GM18502 (cell line): ENCODE measurements at regions not wholly inside any gene's neighbourhood (a gene's known extent, or its start where the extent isn't known, plus 50 kb on each side); places are given as distances from the start of the nearest gene placed in this dataset.
"Not testable (repeated sequence)": the region's sequence is repeated elsewhere in the genome, so short reads cannot be mapped to it uniquely, and the experiment has no call there.

Experiments
- ATAC-seq: cut with Tn5 transposase; IDR thresholded peaks from one replicate; pipeline ENCODE4 v1.9.1; 2021; ENCODE audit warnings: mild to moderate bottlenecking; ENCODE audit not compliant: unreplicated experiment, poor library complexity

DNA sequence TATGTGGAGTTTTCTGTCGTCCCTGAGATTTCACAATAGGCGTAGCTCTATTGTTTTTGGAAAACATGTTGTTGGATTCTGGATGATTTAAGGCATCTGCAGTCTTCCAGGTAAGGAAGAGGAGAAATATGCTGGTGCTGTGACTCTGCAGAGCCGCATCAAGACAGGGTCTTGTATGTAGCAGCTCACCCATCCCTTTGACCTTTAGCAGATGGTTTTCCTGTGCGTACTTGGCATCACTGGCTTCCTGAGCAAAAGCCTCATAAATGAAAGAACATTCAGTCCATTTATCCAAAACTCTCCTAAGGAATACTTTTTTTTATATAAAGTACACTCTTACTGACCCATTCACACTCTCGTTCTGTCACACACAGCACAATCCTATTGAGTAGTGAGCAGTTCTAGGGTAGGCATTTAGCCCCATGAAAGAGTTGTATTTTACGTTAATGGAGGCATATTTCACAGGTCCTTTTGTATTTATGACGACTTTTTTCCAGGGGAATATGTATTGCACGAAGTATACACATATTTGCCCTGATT lies 443.9 kb downstream of the STK39 start:
- no peak for ATAC-seq

DNA sequence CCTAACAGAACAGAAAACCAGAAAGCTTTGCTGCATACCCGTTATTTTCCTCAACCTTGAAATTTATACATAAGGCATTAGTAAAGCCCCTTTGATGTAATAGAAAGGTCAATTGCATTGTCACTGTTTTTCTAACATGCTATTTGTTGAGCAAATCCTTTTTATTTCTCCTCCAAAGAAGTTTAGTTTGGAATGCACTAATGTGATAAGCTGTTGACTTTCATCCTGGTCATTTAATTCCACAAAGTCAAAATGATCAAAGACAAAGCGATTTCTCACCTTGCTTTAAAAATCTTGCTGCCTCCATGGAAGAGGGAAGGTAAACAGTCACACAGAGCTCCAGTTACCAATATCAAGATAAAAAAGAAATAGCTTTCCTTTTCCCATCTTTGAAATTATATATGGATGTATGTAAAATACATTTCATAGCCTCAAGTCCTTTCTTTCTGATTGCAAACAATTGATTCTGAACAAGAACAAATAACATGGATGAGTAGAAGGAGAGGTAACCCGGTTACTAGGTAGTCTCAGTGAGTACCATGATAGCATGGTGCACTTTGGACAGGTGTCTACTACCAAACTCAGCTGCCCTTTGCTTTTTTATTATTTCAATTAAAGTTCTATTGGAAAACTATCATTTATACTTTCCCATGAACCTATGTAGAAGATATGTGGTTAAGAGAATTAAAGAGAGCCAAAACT lies 452.7 kb downstream of the STK39 start:
- ATAC-seq, result no peak

DNA sequence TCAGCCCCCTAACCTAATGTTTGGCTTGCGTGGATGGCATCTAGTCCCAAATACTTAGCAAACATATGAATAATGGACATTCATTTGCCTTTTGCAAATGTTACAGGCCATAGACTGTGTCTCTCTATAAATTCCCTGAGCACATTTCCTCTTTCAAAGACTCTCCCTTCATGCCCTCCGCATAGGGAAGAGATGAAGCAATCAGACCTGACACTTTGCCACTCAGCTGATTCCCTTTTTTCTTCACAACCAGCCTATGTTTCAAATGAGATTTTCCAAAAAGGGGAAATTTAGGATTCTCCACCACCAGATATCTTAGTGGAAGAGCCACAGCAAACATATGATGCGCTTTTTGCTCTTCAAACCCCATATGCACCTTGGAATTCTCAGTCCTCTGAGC lies 453.7 kb downstream of the STK39 start:
- ATAC-seq, result no peak

DNA sequence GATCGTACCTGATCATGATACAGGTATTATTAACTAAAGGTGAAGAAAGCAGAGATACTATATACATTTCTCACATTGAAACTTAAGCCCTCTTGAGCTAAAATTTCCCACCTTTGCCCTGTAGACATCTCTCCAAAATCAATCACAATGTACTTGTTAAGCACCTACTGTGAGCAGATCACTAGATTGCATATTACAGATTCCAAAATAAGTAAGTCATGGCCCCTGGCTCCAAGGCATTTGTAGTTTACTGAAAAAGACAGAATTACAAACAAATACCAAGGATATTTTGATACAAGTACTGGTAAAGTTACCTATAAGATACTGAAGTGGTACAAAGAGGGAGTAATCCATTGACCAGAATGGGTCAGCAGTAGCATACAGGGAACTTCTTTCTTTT lies 455.3 kb downstream of the STK39 start:
- ATAC-seq, result no peak

DNA sequence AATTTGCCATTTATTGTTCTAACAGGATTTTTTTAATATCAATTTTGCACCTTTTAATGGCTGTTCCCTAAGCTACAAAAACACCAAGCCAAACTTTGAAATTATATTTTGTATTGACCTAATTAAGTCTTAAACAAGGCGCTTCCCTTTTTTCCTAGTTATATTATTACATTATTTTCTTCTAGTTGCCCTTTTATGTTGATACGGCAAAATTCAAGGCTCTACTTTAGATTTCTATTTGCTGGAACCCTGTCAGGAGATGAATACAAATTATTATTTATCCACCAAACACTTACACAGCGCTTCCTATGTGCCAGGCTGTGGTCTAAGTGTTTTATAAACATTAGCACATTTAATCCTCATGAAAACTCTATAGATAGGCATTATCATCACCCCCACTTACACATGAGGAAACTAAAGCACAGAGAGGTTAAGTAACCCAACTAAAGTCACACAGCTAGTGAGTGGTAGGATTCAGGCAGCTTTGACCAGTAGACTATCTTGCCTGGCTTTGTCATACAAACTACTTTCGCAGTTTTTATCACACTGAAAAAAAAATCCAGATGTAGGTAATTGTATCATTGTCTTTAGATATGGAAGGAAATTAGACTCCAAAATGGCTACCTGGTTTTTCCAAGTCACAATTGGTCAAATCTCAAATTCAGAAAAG lies 456.5 kb downstream of the STK39 start:
- no peak for ATAC-seq

- ATAC-seq, result no peak
These were observed 457.2 kb downstream of the STK39 start for GRCh38 chr2:167790189-167790588.

- ATAC-seq, result no peak
These were observed 459.8 kb downstream of the STK39 start for GRCh38 chr2:167787562-167787961.

DNA sequence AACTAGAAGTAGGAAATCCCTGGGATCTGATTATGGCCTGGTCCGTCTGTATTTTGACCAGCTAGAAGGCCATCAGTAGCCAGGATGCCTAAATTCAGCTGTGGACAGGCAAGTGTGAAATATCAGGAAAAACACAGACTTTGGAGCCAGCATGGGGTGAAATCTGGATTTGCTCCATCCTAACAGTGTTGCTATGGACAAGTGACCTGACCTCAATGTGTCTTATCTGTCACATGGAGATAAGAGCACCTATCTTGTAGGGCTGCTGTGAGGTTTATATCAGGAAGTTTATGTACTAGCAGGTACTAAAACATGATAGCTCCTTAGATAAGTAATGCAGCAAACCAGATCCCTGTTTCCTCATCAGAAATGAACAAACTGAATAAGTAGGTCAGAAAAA lies 460.4 kb downstream of the STK39 start:
- no peak for ATAC-seq

DNA sequence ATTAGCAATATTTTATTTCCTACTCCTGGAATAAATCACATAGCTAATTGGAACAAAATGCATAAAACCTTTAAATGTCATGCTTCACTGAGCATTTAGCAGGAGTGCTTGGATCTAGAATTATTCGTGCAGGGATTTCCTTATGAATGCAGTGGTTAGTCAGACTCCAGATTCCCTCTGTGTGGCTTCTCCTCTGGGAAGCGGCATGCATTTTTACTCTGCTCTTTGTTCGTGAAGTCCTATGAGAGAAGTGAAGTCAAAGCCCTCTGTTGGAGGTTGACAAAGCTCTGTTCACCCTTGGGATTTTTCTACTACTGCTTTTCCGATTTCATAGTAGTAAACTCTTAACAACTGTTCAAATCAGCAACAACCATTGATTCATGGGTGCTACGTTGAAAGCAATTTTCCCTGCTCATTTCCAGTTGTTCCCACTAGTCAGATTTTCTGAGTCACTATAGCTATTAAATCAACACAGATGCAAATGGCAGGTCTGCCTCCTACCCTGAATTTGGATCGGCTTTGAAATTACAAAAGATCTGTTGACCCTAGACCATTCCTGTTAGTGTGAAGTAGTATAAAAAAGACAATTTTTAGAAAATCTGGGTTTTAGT lies 461.7 kb downstream of the STK39 start:
- ATAC-seq, result no peak

DNA sequence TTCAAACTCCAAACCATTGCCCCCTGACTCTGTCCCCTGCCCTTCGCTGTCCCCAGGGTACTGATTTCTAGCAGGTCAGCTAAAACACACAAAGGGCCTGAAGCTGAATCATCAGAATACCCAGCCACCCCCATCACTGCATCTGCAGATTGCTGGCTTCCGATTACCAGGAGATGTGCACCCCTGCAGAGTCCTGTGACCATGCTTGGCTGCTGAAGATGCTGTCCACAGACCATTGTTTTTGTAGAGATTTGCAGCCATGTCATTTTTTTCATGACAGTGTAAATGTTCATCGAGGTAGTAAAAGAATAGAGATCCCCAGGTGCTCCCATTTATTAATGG lies 463.3 kb downstream of the STK39 start:
- ATAC-seq, result no peak

- no peak for ATAC-seq
These were observed 463.9 kb downstream of the STK39 start for GRCh38 chr2:167783261-167784083.

DNA sequence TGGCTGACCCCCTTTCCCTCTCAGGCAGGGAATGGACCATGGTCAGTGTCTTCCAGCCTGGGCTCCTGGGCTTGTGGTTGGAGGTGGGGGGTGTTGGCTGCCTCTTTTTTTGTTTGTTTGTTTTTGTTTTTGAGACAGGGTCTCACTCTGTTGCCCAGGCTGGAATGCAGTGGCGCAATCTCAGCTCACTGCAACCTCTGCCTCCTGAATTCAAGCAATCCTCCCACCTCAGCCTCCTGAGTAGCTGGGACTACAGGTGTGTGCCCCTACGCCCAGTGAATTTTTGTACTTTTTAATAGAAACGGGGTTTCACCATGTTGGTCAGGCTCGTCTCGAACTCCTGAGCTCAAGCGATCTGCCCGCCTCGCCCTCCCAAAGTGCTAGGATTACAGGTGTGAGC lies 465.8 kb downstream of the STK39 start:
- ATAC-seq, result not testable (repeated sequence)

- no peak for ATAC-seq
These were observed 471.0 kb downstream of the STK39 start for GRCh38 chr2:167776359-167776758.

GRCh38 chr2:167771628-167772027 lies 475.8 kb downstream of the STK39 start:
- no peak for ATAC-seq

- ATAC-seq, result no peak
These were observed 478.4 kb downstream of the STK39 start for GRCh38 chr2:167769020-167769419.

DNA sequence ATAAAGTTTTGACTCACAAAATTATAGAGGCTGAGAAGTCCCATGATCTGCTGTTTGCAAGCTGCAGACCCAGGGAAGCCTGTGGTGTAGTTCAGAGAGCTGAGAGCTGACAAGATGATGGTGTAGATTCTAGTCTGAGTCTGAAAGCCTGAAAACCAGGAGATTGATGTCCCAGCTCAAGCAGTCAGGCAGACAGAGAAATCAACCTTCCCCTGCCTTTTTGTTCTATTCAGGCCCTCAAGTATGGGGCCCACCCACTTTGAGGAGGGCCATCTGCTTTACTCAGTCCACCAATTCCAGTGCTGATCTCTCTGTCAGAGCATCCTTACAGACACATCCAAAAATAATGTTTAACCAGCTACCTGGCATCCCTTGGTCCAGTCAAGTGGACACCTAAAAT lies 479.6 kb downstream of the STK39 start:
- no peak for ATAC-seq

GRCh38 chr2:167764772-167765341 lies 482.5 kb downstream of the STK39 start:
- ATAC-seq, result no peak

GRCh38 chr2:167761465-167762136 lies 485.8 kb downstream of the STK39 start:
- ATAC-seq, result no peak

DNA sequence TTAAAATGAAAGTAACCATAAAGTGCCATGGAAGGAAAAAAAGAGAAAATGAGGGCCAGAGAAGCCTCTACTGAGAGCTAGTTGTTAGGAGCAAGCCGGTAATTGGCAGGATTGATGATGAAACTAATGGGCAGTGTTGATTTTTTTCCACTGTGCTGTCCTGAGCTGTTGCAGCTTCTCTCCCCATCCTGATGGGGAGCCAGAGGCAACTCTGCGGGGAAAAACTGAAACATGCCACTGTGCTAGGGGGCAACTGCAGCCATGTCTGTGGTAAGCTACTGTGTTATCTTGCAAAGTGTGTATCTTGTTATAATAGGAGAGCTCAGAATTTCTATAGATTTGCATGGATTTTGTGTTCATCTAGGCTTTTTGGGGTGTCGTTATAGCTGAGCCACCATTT lies 487.9 kb downstream of the STK39 start:
- ATAC-seq, result no peak

DNA sequence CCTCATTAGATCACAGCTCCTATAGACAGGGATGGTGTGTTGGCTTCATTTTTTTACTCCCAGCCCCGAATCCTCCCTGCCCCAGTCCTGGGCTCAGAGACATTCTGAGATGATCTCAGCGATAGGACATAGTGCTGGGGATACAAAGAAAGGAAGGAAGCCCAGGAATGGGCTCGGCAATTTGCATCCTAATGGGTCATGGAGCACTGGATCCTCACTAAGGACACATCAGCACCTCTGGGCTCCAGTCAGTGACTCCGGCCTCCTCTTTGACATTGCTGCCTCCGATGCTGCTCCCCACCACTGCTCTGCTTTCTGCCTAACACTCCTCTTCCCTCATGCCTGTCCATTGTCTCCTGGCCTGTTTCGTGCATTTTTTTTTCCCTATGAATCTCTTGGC lies 489.1 kb downstream of the STK39 start:
- ATAC-seq, result no peak
